T47D (cell line): ENCODE measurements at regions not wholly inside any gene's neighbourhood (a gene's known extent, or its start where the extent isn't known, plus 50 kb on each side); places are given as distances from the start of the nearest gene placed in this dataset.

Experiments
- DNase-seq, 2 experiments: peaks; one replicate each; pipeline versions ENCODE4 v3.0.0 to v3.0.0-alpha.2; 2011 to 2012; ENCODE audit warnings: low read depth in 1 of 2, low spot score in 1 of 2
- JUND ChIP-seq: IDR thresholded peaks from 2 replicates; pipeline ENCODE4 v1.6.1; 2012; ENCODE audit warnings: low read depth
- in situ Hi-C: cut with HindIII; loops from 2 replicates; pipeline ENCODE4 v1.10.0; 2016; ENCODE audit warnings: low sequenced_read_pairs, low pct_unique_long_range_greater_than_20kb

DNA sequence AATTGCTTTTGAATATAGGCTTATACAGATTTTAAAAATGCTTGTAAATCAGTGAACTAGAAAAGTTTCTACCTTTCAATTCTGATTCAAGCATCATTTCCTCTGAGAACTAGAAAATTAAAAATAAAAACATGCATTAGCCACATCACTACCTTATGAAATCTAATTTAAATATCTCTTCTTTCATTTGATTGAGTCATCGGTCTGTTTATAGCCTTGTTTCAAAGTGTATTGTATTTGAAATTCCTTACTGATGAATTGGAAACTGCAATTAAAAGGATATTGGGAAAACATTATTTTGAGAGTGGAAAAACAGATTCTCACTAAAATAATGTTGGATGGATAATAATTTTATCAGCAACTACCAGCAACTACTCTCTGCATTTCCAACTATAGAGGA lies 717.7 kb upstream of the FAM98A start:
- DNase-seq = no peak
- in situ Hi-C loops = no loop called here
- no peak for TF ChIP-seq JUND

DNA sequence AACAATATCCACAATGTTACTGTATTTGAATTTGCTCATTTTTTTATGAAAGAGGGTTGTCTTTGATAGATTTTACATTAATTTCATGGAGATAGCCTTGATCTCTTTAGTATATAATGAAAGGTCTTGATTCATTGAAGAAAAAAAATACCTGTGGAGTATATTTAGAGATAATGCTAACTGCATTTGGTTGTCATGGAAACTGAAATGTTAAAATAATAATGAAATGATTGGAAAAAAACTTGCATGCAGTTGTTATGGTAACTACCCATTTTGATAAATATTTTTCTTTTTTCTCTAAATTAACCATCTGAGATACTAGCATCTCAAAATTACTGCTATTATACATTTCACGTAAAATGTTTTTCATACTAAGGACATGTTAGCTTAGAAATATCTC lies 712.7 kb upstream of the FAM98A start:
- in situ Hi-C loops = no loop called here
- DNase-seq = no peak
- no peak for TF ChIP-seq JUND

- in situ Hi-C loops = no loop called here
- no peak for TF ChIP-seq JUND
- DNase-seq = no peak
These were observed 709.0 kb upstream of the FAM98A start for GRCh38 chr2:34308140-34308539.

DNA sequence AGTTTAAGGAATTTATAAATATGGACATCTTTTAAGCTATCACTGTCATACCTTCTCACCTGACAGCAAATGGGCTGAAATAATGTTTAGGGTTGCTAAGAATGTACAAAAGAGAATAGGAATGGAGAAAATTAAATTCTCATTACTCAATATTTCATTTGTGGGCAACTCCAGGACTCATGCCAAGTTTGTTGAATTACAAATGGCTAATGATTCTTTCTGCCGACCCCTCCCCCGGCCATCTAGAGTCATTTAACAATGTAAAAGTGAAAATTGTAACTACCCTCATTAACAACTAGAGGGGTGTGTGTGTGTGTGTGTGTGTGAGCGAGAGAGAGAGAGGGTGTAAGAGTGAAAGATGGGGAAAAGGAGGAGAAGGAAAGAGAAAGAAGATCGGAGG lies 708.5 kb upstream of the FAM98A start:
- DNase-seq = no peak
- TF ChIP-seq JUND = no peak
- in situ Hi-C loops = no loop called here

DNA sequence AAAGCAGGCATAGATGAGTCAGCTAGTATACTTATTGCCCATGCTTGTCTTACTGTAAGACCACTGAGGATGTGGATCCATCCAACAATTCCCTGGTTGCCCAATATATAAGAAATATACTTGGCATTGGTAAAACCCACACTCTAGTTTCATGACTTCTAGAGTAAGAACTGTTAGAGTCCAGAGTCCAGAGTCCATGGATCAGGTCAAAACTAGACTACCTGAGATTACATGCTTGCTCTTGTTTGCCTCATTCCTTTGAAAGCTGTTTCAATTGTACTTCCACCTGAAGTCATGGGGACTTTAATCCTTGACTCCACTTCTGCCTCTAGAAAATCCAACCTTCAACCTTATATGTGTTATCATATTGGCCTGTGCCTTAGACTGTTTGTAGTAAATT lies 707.6 kb upstream of the FAM98A start:
- DNase-seq = no peak
- in situ Hi-C loops = no loop called here
- TF ChIP-seq JUND = no peak

DNA sequence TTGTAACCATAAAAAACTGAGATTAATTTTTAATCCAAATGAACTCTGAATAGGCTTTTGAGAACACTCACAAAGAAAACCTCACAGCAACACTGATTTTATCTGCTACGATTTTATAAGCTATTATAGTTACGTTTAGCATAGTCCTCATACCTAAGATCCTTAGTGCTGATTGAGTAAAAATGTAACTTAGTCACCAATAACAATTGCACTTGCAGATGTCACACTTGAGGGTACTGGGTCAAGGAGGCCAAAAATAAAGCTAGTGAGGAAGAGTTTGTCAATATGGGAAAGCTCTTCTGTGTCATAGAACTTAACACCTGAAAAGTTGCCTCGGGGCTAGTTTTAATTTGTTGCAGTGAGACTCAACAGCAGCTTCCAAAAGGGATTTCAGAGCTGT lies 706.5 kb upstream of the FAM98A start:
- TF ChIP-seq JUND = no peak
- peak; percentile 1 to 24 for DNase-seq
- in situ Hi-C loops = no loop called here

- in situ Hi-C loops = no loop called here
- DNase-seq = no peak
- TF ChIP-seq JUND = no peak
These were observed 695.9 kb upstream of the FAM98A start for GRCh38 chr2:34294961-34295360.

GRCh38 chr2:34291076-34291475 lies 692.0 kb upstream of the FAM98A start:
- in situ Hi-C loops = no loop called here
- DNase-seq = no peak
- no peak for TF ChIP-seq JUND

GRCh38 chr2:34288016-34288415 lies 688.9 kb upstream of the FAM98A start:
- TF ChIP-seq JUND = no peak
- no peak for DNase-seq
- in situ Hi-C loops = no loop called here

DNA sequence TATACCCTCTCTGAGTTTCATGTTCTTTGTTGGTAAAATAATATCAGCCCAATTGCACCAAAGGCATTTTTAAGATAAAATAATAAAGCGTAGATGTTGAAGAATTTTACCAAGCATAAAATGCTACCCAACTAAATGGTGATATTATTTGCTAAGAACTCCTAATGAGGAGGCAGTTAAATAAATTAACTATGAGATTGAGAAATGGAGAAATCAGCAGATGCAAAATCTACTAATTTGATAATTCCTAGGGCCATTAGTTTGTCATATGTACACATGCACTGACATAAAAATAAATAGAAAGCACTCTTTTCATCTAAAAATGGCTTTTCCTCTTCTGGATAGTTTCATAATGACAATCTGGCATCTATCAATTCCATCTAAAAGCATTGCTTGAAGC lies 681.5 kb upstream of the FAM98A start:
- TF ChIP-seq JUND = no peak
- DNase-seq = no peak
- in situ Hi-C loops = no loop called here

- peak in 1 of 2 experiments; percentile 11 for DNase-seq
- no peak for TF ChIP-seq JUND
- in situ Hi-C loops = no loop called here
These were observed 668.0 kb upstream of the FAM98A start for GRCh38 chr2:34266908-34267697.

- DNase-seq = no peak
- TF ChIP-seq JUND = no peak
- in situ Hi-C loops = no loop called here
These were observed 662.6 kb upstream of the FAM98A start for GRCh38 chr2:34261701-34262100.

DNA sequence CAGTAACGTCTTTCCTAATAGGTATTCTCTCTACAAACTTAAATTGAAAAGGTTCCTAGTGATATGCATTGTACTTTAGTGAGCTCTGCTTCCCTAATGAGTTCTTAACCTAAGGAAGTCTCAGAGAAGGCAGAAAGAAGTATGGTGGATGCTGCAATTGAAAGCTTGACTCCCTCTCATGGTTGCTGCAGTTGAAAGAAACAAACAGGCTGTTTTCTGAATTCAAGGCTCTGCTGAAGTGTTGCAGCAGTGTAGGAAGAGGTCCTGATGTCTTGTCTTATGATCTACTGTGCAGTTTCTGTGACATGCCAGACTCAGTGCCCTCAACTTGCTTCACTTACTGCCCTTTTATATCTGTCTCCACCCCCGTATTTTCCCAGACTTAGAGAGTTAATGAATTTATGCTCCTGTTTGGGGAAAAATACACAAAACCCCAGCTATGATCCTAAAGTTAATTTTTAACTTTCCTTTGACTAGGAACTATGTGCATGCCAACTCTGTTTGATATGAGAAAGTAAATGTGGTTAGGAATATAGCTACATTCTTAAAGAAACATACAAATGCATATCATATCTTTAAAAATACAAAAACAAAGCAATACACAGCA lies 655.3 kb upstream of the FAM98A start:
- TF ChIP-seq JUND = no peak
- DNase-seq = no peak

GRCh38 chr2:34252111-34252510 lies 653.0 kb upstream of the FAM98A start:
- in situ Hi-C loops = no loop called here
- no peak for DNase-seq
- TF ChIP-seq JUND = no peak

More for the DNA sequence above, 655.3 kb upstream of the FAM98A start:
- in situ Hi-C loops = no loop called here
